HS-5 (cell line): ENCODE measurements at regions not wholly inside any gene's neighbourhood (a gene's known extent, or its start where the extent isn't known, plus 50 kb on each side); places are given as distances from the start of the nearest gene placed in this dataset.

Source experiments
- DNase-seq: peaks from one replicate; pipeline ENCODE4 v3.0.0-alpha.2; 2012; ENCODE audit warnings: low read depth

DNA sequence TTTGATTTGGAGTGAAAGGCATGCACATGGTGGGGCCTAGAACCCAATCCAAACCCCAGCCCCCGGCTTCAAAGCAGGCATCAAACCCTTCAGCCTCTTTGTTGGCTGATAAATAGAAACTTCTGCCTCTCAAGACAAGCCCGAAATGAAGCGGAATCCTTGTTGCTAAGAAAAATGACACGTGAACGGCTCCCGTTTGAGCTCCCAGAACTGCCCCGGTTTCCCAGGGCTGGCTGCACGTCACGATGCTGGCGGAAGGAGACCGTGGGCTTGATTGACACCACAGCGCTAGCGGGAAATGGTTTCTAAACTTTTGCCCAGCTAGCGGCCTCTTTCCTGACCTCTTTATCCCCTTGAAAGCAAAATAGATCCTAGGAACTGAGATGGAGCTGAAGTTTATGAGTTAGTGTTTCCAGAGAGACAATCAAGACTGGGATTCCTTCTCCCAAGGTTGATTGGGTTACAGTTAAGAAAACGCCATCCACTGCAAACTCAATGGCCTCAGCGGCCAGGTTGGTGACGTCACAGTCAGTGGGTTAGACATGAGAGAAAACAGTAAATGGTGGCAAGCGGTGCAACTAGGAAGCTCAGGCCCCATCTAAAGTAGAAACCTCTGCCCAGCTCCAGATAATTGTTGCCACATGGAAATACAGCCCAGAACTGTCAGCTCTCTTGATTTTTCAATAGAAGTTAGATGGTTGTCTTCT lies 117.0 kb downstream of the ANKRD60 start:
- no peak for DNase-seq

DNA sequence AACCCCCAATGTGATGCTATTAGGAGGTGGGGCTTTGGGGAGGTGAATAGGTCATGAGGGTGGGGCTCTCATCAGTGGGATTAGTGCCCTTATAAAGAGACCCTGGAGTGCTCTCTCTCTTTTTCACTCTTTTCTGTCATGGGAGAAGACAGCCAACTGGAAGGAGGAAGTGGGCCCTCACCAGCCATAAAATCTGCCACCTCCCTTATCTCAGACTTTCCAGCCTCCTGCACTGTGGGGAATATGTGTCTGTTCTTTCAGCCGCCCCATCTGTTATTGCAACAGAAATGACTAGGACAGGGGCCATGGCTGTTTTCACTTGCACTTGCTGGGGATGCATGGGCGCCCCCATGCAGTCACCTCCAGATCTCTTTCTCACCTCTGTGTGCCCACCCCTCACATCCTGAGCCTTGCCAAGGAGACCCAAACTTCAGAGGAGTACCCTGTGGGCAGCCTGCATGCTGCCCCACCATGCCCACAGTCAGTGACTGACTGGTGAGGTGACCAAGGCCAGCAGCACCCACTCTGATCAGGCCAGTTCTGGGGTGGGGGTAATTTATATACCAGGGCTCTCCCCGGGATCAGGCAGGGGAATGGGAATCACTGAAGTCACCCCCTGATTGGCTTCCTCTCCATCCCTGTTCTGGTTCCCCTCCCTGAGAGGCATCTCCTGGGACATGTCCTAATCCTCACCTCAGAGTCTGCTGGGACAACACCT lies 118.4 kb downstream of the ANKRD60 start:
- DNase-seq = no peak

DNA sequence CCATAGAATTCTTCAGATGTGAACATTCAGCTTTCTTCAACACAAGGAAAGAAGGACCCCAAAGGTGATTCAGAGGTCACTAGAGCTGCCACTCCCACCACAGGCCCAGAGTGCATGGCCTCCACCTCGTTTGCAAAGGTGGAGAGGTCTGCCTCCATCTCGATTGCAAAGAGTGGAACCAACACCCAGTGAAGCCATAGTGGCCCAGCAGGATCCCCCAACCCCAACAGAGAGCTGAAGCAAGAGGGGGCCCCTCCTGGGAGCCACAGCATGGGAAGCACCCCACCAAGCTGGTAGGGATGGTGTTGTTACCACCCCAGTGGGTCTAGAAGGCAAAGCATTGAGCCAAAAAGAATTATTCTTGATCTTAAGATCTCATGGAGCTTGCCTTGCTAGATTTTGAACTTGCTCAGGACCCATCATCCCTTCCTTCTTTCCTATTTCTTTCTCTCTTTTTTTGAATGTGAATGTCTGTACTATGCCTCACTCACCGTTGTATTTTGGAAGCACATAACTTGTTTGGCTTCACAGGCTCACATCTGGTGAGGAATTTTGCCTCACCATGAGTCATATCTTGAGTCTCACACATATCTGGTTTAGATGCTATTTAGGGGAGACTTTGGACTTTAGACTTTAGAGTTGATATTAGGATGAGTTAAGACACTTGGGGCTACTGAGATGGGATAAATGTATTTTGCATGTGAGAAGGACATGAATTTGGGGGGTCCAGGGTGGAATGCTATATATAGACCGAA lies 119.2 kb downstream of the ANKRD60 start:
- peak; percentile 94 for DNase-seq

DNA sequence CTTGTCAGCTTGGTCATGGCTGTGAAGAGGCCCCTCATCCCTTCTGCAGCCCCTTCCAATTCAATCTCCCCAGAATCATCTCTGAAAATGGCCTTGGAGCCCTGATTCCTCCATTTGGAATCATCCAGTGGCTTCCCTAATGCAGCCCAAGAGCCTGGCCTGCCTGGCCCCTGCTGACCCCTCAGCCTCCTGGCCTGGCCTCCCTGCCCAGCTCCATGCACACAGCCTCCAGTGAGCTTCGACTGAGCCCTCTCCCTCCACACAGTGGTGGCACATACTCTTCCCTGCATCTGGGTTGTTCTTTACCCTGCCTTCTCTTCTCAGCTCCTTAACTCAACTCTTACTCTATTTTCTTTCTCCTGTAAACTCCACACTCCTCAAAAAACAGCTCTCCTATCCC lies 120.9 kb downstream of the ANKRD60 start:
- no peak for DNase-seq

DNA sequence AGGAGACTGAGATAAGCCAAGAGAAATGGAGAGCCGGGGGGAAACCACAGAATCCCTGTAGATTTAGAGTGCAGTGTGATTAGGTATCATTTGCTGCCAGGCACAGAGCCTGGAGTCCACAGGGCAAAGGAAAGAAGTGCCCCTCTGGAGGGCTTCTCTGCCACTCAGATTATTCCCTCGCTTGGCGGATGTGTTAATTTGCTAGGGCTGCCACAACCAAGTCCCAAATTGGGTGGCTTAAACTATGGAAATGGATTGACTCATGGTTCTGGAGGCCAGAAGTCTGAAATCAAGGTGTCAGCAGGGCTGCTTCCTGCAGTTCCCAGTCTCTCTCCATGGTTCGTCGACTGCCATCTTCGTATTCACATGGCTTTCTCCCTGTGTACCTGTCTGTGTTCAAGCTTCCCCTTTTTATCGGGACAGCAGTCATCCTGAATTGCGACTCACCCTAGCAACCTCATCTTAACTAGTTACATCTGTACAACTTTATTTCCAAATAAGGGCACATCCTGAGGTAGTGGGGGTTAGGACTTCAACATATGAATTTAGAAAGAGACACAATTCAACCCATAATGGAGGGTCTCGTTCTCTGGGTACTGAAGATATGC lies 122.2 kb downstream of the ANKRD60 start:
- no peak for DNase-seq

DNA sequence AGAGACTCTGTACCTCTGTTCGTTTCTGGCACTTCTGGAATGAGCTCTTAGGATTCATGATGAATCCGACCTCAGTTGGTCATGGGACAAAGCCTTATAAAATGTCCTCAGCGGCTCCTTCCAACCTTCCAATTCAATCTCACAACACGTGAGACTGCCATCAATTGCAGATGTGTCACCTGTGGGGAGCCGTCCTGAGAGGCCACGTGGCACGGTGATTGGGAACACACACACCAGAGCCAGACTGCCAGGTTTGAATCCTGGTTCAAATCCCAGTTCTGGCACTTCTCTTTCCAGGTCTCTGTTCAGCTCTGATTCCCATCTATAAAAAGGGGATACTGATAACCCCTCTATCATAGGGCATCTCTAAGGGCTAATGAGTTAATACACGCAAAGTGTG lies 124.5 kb downstream of the ANKRD60 start:
- no peak for DNase-seq

DNA sequence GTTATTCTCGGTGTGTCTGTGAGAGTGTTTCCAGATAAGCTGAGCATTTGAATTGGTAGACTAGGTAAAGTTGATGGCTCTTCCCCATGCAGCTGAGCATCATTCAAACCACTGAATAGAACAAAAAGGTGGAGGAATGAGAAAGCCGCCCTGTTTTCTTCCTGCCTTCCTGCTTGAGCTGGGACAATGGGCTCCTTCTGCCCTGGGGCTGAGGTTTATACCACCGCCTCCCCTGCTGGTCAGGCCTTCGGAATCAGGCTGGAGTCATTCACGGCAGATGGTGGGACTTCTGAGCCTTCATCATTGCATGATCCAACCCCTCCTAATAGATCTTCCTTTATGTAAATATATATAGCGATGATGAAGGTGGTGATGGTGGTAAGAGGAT lies 124.9 kb downstream of the ANKRD60 start:
- DNase-seq = no peak

DNA sequence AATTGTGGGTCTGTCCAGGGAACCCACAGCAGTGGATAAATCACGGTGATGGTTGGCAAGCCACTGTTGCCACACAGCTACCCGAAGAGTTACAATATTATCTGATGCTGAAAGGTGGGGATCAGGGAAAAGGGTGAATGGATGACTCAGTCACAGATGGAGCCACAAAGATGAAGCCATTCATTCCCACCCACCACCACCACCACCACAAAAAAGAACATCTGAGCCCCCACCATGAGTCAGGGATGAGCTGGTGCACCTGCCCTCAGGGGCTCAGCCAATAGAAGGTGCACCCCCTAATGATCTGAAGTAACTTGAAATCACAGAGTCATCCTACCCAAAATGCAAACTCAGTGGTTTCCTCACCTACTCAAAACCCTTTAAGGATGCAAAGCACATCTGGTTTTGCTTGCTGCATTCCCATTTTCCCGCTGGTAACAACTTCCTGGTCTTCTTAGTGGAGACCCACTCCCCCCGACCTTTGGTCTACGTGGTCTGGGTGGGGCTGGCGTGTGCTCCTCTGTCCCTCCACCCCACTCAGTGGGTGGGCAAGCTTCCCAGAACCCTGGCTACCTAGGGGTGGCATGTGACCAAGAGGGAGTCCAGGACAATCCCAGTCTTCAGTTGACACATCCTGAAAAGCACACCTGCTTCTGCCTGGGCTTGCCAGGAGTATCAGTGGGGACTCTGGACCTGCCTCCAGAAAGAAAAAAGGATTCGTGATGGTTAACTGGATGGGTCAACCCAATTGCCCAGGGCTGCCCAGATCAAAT lies 125.5 kb downstream of the ANKRD60 start:
- no peak for DNase-seq

DNA sequence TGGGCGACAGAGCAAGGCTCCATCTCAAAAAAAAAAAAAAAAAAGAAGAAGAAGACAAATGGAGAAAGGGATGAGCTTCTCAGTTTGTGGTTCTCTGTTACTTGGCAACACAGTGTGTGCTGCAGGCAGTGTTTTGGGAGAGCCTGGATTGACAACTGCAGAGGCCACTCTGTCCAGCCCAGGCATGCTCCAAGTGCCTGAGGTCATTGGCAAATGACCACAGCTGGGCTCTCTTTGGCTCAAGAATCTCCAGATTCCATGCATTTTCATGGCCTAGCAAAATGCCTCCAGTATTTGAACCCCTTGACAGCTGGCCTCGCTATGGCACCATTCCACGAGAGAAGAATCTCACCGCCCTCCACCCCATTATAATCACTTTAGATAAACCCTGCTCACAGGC lies 126.2 kb downstream of the ANKRD60 start:
- DNase-seq = no peak

DNA sequence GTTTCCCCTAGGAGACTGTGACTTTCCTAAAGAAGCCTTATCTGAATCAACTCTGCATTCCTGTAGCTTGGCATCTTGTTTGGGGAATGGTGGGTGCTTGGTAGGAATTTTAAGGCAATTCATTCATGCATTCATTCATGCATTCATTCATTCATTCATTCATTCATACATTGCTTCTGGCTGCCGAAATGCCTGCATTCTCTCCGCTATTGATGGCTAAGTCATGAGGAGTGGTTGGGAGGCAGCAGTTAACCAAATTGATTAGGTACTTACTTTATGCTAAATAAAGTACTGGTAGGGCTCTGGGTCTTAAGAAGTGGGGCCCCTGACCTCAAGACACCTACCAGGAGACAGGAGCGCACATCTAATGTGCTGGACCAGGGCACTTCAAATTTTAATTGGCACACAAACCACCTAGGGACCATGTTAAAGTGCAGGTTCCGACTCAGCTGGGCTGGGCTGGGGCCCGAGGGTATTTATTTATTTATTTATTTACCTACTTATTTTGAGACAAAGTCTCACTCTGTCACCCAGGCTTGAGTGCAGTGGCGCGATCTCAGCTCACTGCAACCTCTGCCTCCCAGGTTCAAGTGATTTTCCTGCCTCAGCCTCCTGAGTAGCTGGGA lies 127.6 kb downstream of the ANKRD60 start:
- no peak for DNase-seq

DNA sequence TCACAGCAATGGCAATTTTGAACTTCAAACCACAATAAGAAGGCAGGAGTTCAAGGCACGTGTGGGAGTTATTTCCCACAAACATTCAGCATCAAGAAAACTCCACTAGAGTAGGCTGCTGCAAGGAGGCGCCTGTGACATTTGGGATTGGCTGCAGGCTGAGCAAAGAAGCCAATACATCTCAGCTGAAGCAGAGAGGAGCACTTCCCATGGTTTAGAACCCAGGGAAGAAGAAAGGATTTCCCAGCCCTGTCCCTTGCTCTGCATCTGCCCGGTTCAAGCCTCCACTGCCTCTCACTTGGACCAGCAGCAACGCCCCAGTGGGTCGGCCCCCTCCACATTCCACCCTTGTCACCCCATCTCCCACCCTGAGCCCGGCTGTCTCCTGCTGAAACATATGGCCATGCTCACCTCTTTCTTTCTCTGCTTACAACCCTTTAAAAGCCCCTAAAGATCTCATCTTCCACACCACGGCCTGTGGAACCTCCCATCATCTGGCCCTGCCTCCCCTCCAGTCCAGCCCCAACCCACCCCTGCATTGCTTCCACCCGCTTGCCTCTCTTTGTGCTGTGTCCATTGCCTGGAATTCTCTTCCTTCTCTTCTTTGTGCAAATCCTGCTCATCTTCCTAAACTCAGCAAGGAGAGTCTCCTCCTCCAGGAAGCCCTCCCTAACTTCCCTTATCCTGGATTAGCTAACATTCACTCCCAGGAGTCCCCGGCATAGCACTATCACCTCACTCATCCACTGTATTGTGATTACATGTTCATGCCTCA lies 128.3 kb downstream of the ANKRD60 start:
- no peak for DNase-seq

DNA sequence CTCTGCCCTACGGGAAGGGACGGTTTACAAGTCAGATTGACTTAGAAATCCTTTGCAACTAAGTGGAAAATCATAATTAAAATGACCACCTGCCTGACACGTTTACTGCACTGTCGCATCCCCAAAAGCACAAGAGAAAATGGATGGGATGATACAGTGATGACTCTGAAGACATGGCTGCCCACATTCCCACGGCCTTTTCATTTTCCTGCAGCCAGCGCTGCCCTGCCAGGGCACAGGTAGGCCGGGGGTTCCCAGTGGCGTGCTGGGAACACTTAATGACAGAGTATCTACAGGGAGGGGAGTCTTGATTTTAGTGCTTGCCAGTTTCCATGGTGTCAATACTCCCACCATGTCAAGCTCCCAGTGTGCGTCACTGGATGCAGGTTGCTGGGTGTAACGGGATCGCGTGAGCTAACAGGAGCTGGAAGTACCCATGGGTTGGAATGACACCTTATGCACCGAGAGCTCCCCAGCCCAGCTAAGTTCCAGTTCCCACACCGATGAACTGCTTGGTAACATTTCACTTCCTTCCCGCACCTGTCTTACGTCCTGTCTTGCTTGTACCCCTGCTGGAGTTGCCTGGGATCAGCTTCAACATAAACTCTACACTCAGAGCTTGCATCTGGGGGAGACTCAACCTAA lies 129.0 kb downstream of the ANKRD60 start:
- DNase-seq = no peak

DNA sequence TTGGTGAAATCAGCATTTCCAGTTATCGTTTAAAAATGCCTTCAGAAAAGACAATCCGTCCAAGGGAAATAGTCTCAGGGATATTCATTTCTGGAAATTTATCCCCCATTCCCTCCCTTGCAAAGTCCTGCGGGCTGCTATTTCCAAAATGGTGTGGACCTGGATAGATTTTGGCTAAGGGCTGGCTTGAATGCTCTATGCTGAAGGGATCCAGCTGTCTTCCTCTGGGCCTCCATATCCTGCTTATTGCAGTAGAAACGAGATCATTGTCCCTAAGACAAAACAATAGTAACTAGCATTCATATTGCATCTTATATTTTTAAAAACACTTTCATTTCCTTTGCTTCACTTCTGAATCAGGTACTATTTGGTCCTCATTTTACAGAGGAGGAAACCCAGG lies 129.9 kb downstream of the ANKRD60 start:
- no peak for DNase-seq

DNA sequence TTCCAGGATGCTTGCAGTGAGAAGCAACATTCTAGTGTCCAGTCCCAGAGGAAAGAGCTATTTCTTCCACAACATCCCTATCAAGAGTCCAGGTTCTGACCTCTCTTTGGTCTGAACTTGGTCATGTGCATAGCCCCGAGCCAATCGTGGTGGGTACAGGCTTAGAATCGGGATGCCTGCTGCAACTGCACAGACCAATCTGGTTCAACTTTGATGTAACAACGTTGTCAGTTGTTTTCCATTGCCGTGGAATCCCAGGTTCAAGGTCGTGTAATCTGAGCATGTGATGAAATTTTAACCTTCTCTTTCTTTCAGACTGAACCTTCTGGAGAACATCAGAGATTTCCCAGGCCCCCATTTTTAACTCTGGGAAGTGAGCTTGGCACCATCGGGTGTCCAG lies 130.5 kb downstream of the ANKRD60 start:
- DNase-seq = no peak

DNA sequence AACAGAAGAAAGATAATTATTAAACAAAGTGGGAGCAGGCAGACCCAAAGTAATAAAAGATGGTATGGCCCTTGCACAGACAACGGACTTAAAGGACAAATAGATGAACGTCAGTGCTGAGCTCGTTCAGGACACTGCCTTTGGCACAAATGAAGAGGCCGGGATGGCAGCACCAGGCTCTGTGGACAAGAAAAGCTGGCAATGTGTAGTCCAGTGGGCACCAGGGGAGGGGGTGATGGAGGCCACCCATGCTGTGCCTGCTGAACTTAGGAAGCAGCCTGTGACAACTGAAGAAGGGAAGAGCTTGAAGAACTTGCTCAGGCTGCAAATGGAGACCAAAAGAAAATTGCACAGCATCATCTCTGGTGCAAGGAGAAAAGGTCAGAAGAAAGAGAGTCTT lies 131.0 kb downstream of the ANKRD60 start:
- no peak for DNase-seq

DNA sequence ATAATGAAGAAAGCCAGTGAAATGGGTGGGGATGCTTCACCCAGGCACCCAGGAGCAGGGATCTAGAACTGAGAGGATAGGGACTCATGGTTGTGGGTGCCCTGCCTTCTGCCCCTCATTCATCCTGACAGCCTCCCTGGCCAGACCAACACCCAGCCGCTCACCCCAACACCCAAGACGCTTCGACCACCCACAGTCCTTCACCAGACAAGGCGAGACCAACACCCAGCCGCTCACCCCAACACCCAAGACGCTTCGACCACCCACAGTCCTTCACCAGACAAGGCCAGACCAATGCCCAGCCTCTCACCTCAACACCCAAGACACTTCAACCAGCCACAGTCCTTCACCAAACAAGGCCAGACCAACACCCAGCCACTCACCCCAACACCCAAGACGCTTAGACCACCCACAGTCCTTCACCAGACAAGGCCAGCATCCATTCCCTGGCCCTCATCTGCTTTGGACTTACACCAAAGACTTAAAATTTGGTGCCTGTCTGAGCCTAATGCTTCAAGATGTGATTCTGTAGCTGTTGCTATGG lies 131.5 kb downstream of the ANKRD60 start:
- no peak for DNase-seq

DNA sequence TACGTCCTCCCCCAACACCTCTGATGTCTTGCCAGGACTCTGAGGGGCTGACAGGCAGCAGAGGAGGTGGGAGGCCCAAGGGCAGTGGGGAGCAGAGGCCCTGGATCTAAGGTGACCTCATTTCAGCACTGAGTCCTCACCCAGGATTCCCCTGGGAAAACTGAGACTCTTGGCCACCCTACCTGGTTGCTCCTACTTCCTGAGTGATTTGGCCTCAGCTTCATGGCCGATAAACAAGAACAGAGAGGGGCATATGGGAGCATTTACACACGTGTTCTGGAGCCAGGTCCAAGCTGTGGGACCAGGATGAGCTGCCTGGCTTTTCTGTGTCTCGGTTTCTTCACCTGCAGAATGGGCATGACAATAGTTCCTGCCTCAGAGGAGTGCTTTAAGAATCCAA lies 133.8 kb downstream of the ANKRD60 start:
- DNase-seq = no peak

DNA sequence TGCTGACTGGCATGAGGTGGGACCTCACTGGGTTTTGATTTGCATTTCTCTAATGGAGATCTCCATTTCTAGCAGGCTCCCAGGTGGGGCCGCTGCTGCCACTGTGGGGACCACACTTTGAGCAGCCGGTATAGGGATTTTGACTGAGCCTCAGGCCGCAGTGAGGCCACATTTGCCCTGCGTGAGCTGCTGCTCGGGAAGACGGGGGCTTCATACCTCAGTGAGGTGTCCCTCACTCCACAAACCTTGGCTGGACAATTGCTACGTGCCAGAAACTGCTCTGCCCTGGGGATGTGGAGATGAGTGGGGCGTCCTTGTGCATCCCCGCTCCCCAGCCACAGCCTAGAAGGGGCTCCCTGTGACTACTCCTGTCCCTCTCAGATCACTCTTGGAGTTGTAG lies 134.3 kb downstream of the ANKRD60 start:
- no peak for DNase-seq

DNA sequence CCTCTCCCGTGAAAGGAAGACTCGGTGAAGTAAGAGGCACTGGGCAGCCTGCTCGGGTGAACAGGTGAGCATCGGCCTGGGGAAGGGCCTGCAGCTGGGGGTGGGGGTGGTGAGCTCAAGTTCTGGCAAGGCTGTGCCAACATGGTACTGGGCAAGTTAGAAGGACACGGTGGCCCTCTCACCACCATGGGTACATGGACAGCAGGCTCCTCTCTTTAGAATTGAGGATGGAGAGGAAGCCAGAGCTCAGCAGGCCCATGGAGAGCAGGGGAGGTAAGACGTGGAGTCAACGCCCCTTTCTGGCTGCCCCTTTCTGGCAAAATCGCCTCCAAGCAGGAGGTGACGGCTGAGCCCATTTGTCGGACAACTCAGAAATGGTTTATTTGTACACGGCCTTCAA lies 135.6 kb downstream of the ANKRD60 start:
- DNase-seq = no peak

DNA sequence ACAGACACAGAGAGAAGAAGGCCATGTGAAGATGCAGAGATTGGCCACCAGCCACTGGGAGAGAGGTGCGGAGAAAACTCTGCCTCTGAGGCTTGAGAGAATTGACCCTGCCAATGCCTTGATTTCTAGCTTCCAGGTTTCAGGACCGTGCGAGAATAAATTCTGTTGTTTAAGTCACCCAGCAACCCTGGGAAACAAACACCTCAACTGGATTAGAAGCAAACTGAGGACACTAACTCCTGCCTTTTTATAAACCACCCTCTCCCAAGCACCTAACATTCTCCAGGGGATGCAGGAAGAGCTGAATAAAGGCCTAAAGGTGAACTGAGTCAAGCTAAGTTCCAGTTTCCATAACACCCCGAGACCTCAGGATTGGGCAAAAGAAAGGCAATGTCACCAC lies 136.1 kb downstream of the ANKRD60 start:
- no peak for DNase-seq
